KOPT-K1 (cell line): ENCODE measurements at regions not wholly inside any gene's neighbourhood (a gene's known extent, or its start where the extent isn't known, plus 50 kb on each side); places are given as distances from the start of the nearest gene placed in this dataset.

Source experiments
- H3K27ac ChIP-seq: fragments of 200-600 bp; sonication (generic); 2 replicates; pipeline ENCODE4 v1.5.1; 2016; ENCODE audit warnings: antibody characterized with exemption, mild to moderate bottlenecking, low read depth, low read length; ENCODE audit not compliant: poor library complexity, severe bottlenecking
- H3K36me3 ChIP-seq: fragments of 200-600 bp; sonication (generic); 2 replicates; pipeline ENCODE4 v1.5.1; 2017; ENCODE audit warnings: antibody characterized with exemption, mild to moderate bottlenecking, low read length, moderate library complexity; ENCODE audit not compliant: insufficient read depth
- H3K9me3 ChIP-seq: fragments of 200-600 bp; sonication (generic); 2 replicates; pipeline ENCODE4 v1.5.1; 2017; ENCODE audit warnings: antibody characterized with exemption, low read length, mild to moderate bottlenecking; ENCODE audit not compliant: insufficient read depth, poor library complexity, severe bottlenecking

- H3K27ac ChIP-seq = no peak overlapping the region
- no peaks in the 10 kb centered on the region for H3K36me3 ChIP-seq
- H3K9me3 ChIP-seq = no peaks in the 10 kb centered on the region
These were observed 139.6 kb upstream of the RORB start for GRCh38 chr9:74357577-74357976.

GRCh38 chr9:74358959-74359358 lies 138.2 kb upstream of the RORB start:
- H3K27ac ChIP-seq = no peak overlapping the region
- H3K9me3 ChIP-seq = no peaks in the 10 kb centered on the region
- no peaks in the 10 kb centered on the region for H3K36me3 ChIP-seq

DNA sequence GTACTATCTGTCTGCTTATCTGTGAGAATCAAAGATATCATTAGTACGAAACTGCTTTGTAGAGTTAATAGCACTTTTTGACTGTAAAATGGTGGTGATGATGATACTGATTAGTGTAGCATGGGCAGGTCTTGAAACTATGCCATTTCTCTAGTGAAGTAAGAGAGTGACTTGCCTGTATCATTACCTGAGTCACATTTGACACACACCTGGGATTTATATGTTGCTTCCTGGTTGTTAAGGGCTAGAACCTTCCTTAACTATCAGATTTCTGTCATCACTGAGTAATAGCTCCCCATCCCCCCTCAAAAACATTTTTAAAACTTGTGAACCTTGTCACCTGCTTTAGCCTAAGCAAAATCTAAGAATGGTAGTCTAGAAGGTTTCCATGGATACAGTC lies 135.6 kb upstream of the RORB start:
- Histone ChIP-seq H3K9me3 (no peaks in the 10 kb centered on the region), H3K27ac (no peak overlapping the region), H3K36me3 (no peaks in the 10 kb centered on the region)

DNA sequence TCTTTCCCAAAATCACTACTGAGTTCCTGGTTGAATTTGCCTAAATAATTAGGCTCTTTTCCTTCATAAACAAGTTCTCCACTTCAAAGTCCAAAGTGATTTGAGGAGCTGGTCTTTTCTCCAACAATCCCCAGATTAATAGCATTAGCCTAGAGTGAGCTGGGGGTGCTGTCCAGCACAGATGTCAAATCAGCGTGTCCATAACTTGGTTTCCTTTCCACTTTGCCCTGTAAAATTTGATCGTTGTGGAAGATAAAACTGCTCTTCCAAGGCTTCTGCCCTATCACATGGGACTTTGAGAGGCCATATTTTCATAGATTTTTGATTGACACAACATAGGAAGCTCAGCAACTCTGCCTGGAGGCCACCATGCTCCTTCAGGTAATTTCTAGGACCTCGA lies 134.7 kb upstream of the RORB start:
- H3K9me3 ChIP-seq = no peaks in the 10 kb centered on the region
- no peak overlapping the region for H3K27ac ChIP-seq

DNA sequence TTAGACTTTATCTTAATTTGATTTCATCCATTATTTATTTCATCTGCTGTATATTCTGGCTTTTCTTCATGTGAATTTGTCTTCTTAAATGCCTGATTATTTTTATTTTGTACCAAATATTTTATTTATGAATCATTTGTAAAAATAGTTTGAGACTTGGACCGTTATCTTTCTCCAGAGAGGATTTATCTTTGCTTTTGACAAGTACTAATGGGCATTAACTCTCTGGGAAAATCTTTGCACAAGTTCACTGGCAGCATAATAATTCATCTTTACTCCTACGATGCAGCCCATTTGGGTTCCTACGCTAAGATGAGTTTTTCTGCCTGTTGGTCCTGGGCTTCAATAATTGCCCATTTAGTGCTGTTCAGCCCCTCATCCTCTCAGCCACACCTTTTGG lies 131.0 kb upstream of the RORB start:
- Histone ChIP-seq H3K27ac (no peak overlapping the region), H3K9me3 (no peaks in the 10 kb centered on the region), H3K36me3 (no peaks in the 10 kb centered on the region)

More for the DNA sequence above, 134.7 kb upstream of the RORB start:
- H3K36me3 ChIP-seq = no peaks in the 10 kb centered on the region

- Histone ChIP-seq H3K9me3 (no peaks in the 10 kb centered on the region), H3K27ac (no peak overlapping the region), H3K36me3 (no peaks in the 10 kb centered on the region)
These were observed 127.3 kb upstream of the RORB start for GRCh38 chr9:74369844-74370243.

DNA sequence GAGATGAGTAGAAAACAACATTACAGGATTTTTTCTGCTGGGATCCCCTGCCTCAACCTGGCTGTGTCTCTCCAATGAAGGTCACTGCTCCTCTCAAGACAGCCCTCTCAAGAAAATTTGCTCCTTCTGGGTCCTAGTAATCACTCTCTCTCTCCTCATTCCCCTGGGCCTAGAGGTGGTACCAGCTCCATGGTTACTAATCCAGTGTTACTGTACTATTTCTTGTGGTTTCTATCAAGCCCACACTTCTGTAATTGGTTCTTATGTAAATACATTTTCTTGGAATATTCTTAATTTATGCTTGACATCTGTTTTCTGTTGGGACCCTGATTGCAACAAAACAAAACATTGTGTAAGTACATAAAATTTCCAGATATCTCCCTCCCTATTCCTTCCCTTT lies 123.8 kb upstream of the RORB start:
- H3K9me3 ChIP-seq = no peaks in the 10 kb centered on the region
- H3K36me3 ChIP-seq = no peaks in the 10 kb centered on the region
- no peak overlapping the region for H3K27ac ChIP-seq

- H3K27ac ChIP-seq = peak overlapping the region; percentile 50
- H3K36me3 ChIP-seq = no peaks in the 10 kb centered on the region
These were observed 117.4 kb upstream of the RORB start for GRCh38 chr9:74379718-74380117.

GRCh38 chr9:74391816-74392215 lies 105.3 kb upstream of the RORB start:
- Histone ChIP-seq H3K36me3 (no peaks in the 10 kb centered on the region), H3K27ac (no peak overlapping the region), H3K9me3 (no peaks in the 10 kb centered on the region)

More at GRCh38 chr9:74379718-74380117, 117.4 kb upstream of the RORB start:
- H3K9me3 ChIP-seq = no peaks in the 10 kb centered on the region

GRCh38 chr9:74403581-74403980 lies 93.6 kb upstream of the RORB start:
- Histone ChIP-seq H3K27ac (no peak overlapping the region), H3K9me3 (peaks cover 10% of the 10 kb centered on the region), H3K36me3 (no peaks in the 10 kb centered on the region)

DNA sequence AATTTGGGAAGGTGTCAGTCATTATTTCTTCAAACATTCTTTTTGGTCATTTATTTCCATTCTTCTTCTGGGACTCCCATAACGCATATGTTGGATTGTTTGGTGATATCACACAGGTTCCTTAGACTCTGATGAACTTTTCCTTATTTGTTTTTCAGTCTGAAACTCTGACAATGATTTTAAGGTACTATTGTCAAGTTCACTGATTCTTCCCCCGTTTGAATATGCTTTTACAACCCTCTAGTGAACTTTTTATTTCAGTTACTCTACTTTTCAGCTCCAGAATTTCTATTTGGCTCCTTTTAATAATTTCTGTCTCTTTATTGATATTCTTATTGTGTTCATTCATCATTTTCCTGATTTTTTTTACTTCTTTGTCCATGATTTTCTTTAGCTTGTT lies 92.5 kb upstream of the RORB start:
- Histone ChIP-seq H3K27ac (no peak overlapping the region), H3K36me3 (no peaks in the 10 kb centered on the region), H3K9me3 (peaks cover 10% of the 10 kb centered on the region)

DNA sequence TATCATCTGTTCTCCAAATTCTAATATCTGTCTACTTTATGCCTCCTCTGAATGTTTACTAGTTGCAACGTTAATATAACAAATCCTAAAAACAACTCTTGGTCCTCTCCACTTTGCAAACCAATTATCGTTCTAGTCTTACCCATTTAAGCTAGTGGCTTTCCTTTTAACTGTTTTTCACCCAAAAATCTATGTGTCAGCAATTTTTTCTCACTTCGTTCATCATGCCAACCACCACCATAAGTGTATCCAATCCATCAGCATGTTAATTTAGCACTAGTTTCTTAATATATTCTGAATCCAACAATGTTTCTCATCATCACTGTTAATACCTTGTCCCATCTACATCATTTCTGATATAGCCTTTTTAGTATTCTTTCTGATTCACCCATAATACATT lies 90.0 kb upstream of the RORB start:
- no peaks in the 10 kb centered on the region for H3K36me3 ChIP-seq
- peaks cover 10% of the 10 kb centered on the region for H3K9me3 ChIP-seq
- no peak overlapping the region for H3K27ac ChIP-seq

DNA sequence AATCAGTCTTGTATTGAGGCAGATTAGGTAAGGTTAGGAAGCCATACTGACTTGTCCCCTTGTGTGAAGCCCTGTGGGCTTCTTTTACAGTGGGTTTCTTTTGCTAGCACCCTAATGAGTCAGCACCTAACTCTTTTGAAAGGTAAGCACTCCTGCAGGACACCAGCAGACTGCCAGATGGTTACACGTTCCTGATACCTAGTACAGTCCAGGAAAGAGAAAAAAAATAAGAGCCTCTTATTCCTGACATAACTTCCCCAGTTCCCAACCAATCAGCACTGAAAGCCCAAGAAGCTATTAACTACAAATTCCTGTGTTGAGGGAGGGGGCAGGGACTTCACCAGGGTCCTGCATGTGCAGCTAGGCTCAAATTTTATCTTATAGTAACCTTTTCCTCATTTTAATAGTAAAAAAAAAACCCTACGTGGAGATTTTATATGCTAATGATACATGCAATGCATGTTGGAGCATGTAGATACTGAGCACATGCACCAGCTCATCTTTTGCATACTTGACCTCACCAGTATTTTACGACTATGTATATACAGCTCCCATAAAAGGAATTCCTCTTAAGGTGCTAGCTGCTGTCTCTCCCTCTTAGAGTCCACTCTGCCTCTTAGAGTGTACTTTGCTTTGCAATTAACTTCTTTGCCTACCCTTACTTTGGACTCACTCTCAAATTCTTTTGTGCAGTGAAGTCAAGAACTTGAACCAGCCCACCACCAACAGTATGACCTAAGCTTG lies 84.7 kb upstream of the RORB start:
- H3K9me3 ChIP-seq = no peaks in the 10 kb centered on the region
- no peak overlapping the region for H3K27ac ChIP-seq

GRCh38 chr9:74413876-74414275 lies 83.3 kb upstream of the RORB start:
- Histone ChIP-seq H3K9me3 (no peaks in the 10 kb centered on the region), H3K27ac (no peak overlapping the region), H3K36me3 (no peaks in the 10 kb centered on the region)

More for the DNA sequence above, 84.7 kb upstream of the RORB start:
- no peaks in the 10 kb centered on the region for H3K36me3 ChIP-seq

- Histone ChIP-seq H3K9me3 (no peaks in the 10 kb centered on the region), H3K27ac (no peak overlapping the region), H3K36me3 (no peaks in the 10 kb centered on the region)
These were observed 82.8 kb upstream of the RORB start for GRCh38 chr9:74414325-74414724.

- Histone ChIP-seq H3K36me3 (no peaks in the 10 kb centered on the region), H3K9me3 (no peaks in the 10 kb centered on the region), H3K27ac (no peak overlapping the region)
These were observed 81.1 kb upstream of the RORB start for GRCh38 chr9:74415995-74416394.
